Right atrium auricular region (tissue), 2 donors: ENCODE measurements at regions not wholly inside any gene's neighbourhood (a gene's known extent, or its start where the extent isn't known, plus 50 kb on each side); places are given as distances from the start of the nearest gene placed in this dataset.

ENCODE experiments used
- DNase-seq: peaks from one replicate; pipeline ENCODE4 v3.0.0-alpha.2; 2019; ENCODE audit warnings: low spot score
- H3K27ac ChIP-seq, 2 donors: fragments of 200-600 bp; sonication (generic); 1 replicate in 1 of 2; 2 replicates in 1 of 2; pipeline ENCODE4 v1.5.1; 2016 to 2019
- H3K27me3 ChIP-seq, 2 donors: fragments of 200-600 bp; sonication (generic); one replicate each; pipeline versions ENCODE4 v1.5.1 to v1.6.0; 2017 to 2019
- H3K36me3 ChIP-seq: fragments of 200-600 bp; sonication (generic); one replicate; pipeline ENCODE4 v1.5.1; 2016
- H3K4me1 ChIP-seq, 2 donors: fragments of 200-600 bp; sonication (generic); one replicate each; pipeline versions ENCODE4 v1.5.1 to v1.6.0; 2017 to 2019
- H3K4me3 ChIP-seq, 2 donors: fragments of 200-600 bp; sonication (generic); 1 replicate in 1 of 2; 2 replicates in 1 of 2; pipeline ENCODE4 v1.5.1; 2017 to 2019; ENCODE audit warnings: mild to moderate bottlenecking in 1 of 2, moderate library complexity in 1 of 2
- H3K9me3 ChIP-seq, 2 donors: fragments of 200-600 bp; sonication (generic); one replicate each; pipeline ENCODE4 v1.5.1; 2019
- TF ChIP-seq, protein P1 (sequence below), 2 donors: fragments of 200-600 bp; sonication (generic); IDR thresholded peaks; one replicate each; pipeline ENCODE4 v1.5.1; 2019; ENCODE audit warnings: antibody characterized with exemption in 2 of 2

DNA sequence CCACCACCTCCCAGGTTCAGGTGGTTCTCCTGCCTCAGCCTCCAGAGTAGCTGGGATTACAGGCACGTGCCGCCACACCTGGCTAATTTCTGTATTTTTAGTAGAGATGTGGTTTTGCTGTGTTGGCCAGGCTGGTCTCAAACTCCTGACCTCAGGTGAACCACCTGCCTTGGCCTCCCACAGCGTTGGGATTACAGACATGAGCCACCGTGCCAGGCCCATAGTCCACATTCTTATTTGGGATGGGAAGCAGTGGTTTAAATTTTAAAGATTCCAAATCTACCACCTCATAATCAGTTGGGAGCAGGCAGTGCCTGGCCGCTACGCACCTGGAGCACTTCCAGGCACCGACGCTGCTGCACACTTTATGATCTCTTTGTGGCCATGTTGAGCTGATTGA, 160.6 kb upstream of the SOX1 start:
- DNase-seq = peak; percentile 50
- TF ChIP-seq, protein P1, sequence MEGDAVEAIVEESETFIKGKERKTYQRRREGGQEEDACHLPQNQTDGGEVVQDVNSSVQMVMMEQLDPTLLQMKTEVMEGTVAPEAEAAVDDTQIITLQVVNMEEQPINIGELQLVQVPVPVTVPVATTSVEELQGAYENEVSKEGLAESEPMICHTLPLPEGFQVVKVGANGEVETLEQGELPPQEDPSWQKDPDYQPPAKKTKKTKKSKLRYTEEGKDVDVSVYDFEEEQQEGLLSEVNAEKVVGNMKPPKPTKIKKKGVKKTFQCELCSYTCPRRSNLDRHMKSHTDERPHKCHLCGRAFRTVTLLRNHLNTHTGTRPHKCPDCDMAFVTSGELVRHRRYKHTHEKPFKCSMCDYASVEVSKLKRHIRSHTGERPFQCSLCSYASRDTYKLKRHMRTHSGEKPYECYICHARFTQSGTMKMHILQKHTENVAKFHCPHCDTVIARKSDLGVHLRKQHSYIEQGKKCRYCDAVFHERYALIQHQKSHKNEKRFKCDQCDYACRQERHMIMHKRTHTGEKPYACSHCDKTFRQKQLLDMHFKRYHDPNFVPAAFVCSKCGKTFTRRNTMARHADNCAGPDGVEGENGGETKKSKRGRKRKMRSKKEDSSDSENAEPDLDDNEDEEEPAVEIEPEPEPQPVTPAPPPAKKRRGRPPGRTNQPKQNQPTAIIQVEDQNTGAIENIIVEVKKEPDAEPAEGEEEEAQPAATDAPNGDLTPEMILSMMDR (IDR thresholded peaks at IDR 0.05) = no peak

DNA sequence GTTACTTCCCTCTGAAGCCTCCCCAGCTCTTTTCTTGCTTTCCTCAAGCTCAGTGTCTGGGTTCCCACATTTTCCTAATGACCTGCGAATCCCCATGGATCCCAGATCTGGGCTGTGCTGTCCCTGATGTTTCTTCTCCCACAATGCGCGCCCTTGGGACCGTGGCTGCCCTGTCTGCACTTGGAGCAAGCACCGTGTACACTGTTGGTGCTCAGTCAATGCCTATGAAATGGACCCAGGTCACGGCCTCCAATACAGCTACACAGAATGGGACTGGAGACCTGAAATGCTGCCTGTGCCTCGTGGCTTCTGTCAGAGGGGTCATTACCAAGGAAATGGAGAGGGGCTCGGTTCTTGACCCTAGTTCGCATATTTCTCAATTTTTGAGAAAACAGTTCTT, 160.1 kb upstream of the SOX1 start:
- no peak overlapping the region for H3K4me3 ChIP-seq
- no peaks in the 10 kb centered on the region for H3K36me3 ChIP-seq
- H3K27ac ChIP-seq = no peak overlapping the region
- peak; percentile 43 for DNase-seq
- H3K27me3 ChIP-seq = no peaks in the 10 kb centered on the region
- TF ChIP-seq, protein P1 (IDR thresholded peaks at IDR 0.05) = no peak
- H3K4me1 ChIP-seq = no peaks in the 10 kb centered on the region
- H3K9me3 ChIP-seq = no peaks in the 10 kb centered on the region

More for the DNA sequence above, 160.6 kb upstream of the SOX1 start:
- Histone ChIP-seq H3K9me3 (no peaks in the 10 kb centered on the region), H3K27me3 (no peaks in the 10 kb centered on the region), H3K27ac (no peak overlapping the region), H3K4me1 (no peaks in the 10 kb centered on the region), H3K4me3 (no peak overlapping the region), H3K36me3 (no peaks in the 10 kb centered on the region)

DNA sequence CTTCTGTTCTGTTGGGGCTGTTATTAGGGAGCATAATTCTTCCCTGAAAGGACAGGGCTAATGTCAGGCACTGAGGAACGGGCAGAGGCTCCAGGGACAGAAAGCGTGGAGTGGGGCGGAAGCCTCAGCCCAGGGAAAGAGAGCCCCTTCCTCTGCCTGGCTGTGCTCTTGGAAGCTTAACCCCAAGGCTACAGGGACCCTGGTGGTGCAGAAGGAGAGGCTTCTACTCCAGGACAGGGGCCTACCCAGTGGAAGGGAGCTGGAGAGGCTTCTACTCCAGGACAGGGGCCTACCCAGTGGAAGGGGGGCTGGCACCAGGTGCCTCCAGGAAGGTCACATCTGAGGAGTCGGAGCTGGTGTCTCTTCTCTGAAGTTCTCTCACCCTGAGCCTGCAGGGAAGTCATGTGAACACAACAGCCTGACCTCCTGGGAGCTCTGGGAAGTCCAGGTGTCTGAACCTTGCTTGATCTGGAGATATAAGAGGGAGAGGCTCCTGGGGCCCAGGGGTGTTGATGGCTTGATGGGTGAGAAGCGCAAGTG, 159.5 kb upstream of the SOX1 start:
- DNase-seq = peak; percentile 38

DNA sequence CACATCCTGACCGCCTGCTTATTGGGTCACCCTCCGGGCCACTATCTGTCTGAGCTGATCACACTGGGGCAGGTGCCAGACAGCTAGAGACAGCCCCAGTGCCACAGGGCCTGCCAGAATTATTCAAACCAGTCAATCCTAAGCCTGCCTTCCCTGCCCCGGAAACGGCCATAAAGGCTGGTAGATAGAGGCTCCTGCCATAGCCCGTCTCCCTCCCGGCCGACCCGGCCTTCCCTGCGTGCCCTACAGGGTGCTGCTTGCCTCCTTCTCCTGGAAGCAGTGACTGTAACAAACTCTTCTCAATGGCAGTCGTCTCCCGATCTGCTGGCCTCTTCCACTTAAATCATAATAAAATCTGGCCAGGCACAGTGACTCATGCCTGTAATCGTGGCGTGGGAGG, 158.6 kb upstream of the SOX1 start:
- Histone ChIP-seq H3K36me3 (no peaks in the 10 kb centered on the region), H3K4me1 (no peaks in the 10 kb centered on the region), H3K27ac (no peak overlapping the region), H3K4me3 (no peak overlapping the region), H3K9me3 (no peaks in the 10 kb centered on the region), H3K27me3 (no peaks in the 10 kb centered on the region)
- peak; percentile 32 for DNase-seq
- TF ChIP-seq, protein P1 (IDR thresholded peaks at IDR 0.05) = no peak

More for the DNA sequence above, 159.5 kb upstream of the SOX1 start:
- no peaks in the 10 kb centered on the region for H3K9me3 ChIP-seq
- H3K36me3 ChIP-seq = no peaks in the 10 kb centered on the region
- TF ChIP-seq, protein P1 (IDR thresholded peaks at IDR 0.05) = no peak
- H3K27ac ChIP-seq = no peak overlapping the region
- H3K27me3 ChIP-seq = no peaks in the 10 kb centered on the region
- no peak overlapping the region for H3K4me3 ChIP-seq
- no peaks in the 10 kb centered on the region for H3K4me1 ChIP-seq

DNA sequence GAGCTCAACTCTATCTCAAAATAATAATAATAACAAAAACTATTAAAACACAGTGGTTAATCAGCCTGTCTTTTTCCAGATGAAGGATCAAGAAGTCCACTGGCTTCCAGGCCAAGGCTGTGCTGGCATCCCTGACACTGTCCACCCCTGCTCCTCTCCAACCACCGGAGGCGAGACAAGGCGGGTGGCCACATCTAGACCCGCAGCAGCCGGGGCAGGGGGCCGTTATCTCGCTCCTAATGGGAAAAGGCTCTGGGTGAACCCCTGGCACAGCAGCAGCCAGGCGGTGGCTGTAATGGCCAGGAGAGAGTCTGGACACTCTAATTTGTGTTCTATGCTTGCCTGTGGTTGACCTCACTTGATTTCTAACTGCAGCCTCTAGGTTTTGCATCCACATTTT, 158.0 kb upstream of the SOX1 start:
- no peak overlapping the region for H3K27ac ChIP-seq
- no peaks in the 10 kb centered on the region for H3K9me3 ChIP-seq
- H3K36me3 ChIP-seq = no peaks in the 10 kb centered on the region
- DNase-seq = peak; percentile 38
- TF ChIP-seq, protein P1 (IDR thresholded peaks at IDR 0.05) = no peak
- no peaks in the 10 kb centered on the region for H3K27me3 ChIP-seq
- H3K4me3 ChIP-seq = no peak overlapping the region
- no peaks in the 10 kb centered on the region for H3K4me1 ChIP-seq

DNA sequence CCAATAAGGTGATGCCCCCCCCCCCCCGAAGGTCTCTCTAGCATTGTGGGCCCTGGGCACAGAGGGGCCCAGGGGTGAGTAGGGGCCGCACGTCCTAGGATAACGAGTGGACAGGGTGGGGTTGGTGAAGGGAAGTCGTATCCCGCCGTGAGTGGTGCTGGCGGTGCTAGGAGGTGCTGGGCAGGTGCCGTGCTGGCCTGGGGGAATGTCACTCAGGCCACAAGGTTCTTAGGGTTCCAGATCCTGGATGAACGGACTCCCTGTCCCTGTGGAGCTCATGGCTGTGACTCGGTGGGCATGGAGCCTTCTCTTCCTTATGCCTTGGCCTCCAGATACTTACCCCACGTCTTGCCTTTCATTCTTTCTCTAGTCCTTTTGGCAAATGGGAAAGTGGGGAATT, 157.4 kb upstream of the SOX1 start:
- Histone ChIP-seq H3K27ac (no peak overlapping the region), H3K36me3 (no peaks in the 10 kb centered on the region), H3K27me3 (no peaks in the 10 kb centered on the region), H3K9me3 (no peaks in the 10 kb centered on the region), H3K4me1 (no peaks in the 10 kb centered on the region), H3K4me3 (no peak overlapping the region)
- peak; percentile 28 for DNase-seq
- TF ChIP-seq, protein P1 (IDR thresholded peaks at IDR 0.05) = no peak
